ENCODE measurements at regions not wholly inside any gene's neighbourhood (a gene's known extent, or its start where the extent isn't known, plus 50 kb on each side); places are given as distances from the start of the nearest gene placed in this dataset.

GRCh38 chrX:20538974-20539373 is 272.3 kb upstream of the RPS6KA3 start:
- Histone ChIP-seq H3K4me3 (no peak overlapping the region), H3K27ac (no peak overlapping the region)

DNA sequence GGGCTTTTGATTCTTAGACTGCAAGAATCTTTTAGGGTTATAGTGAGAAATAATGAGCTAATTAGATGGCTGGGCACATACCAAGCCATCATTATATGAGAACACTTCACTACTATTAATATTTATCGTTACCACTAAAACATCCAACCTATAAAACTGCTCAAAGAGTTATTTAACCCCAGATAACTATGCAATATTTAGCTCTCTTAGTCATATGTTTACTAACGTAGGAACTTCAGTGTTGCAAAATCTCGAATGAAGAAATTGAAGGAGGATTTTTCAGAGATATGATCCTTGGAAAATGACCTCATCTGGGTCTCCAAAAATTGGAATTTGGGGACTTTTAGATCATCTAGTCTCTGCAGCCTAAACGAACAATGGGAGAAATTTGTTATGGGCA is 265.0 kb upstream of the RPS6KA3 start:
- H3K4me3 ChIP-seq: no peak overlapping the region
- no peak overlapping the region for H3K27ac ChIP-seq

DNA sequence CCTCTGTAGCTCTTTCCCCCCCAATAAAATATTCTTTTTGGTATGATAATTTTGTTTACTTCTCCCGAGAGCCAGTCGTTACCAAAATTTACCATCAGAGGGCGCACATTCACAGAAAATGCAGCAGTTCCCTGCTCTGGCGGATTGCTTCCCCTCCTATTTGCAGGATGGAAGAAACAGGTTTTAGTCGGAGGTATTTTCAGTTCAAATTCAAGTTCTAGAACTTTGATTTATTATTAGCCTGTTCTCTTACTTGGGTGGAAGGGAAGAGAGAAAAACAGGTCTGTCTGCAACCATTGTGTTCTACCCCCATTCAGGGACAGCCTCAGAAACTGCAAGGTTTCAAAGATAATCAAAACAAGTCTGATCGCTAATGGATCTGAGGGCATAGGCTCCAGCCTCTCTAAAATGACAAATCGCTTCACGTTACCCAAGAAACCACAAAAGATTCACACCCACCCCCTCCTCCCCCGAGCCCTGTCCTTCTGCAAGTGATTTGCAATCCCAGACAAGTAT is 263.8 kb upstream of the RPS6KA3 start:
- no peak overlapping the region for H3K4me3 ChIP-seq
- H3K27ac ChIP-seq: no peak overlapping the region

GRCh38 chrX:20529711-20530110 is 263.0 kb upstream of the RPS6KA3 start:
- no peak overlapping the region for H3K4me3 ChIP-seq
- H3K27ac ChIP-seq: no peak overlapping the region

DNA sequence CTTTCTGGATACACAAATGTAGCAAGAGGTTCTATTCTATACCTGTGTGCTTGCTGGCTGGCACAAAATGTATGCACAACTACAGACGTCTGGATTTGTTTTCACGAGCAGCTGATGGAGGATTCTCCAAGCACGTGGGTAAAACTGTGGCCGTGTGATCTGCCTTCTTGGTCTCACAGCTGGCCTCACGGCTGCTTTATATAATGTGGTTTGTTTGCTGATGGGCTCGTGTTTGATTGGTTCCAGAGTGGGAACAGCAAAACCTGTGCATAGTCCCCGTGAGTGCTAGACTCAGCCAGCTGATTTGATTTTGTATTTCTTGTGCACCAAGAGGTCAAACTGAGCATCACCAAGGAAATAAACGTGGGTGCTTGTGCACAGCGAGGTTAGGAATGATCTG is 262.6 kb upstream of the RPS6KA3 start:
- H3K4me3 ChIP-seq: no peak overlapping the region

GRCh38 chrX:20527558-20528011 is 260.9 kb upstream of the RPS6KA3 start:
- no peak overlapping the region for H3K4me3 ChIP-seq

More for the DNA sequence above, 262.6 kb upstream of the RPS6KA3 start:
- H3K27ac ChIP-seq: no peak overlapping the region

GRCh38 chrX:20527041-20527440 is 260.3 kb upstream of the RPS6KA3 start:
- H3K4me3 ChIP-seq: no peak overlapping the region

More at GRCh38 chrX:20527558-20528011, 260.9 kb upstream of the RPS6KA3 start:
- H3K27ac ChIP-seq: no peak overlapping the region

GRCh38 chrX:20523626-20524312 is 257.1 kb upstream of the RPS6KA3 start:
- no peak overlapping the region for H3K4me3 ChIP-seq
- H3K27ac ChIP-seq: no peak overlapping the region

More at GRCh38 chrX:20527041-20527440, 260.3 kb upstream of the RPS6KA3 start:
- H3K27ac ChIP-seq: no peak overlapping the region

DNA sequence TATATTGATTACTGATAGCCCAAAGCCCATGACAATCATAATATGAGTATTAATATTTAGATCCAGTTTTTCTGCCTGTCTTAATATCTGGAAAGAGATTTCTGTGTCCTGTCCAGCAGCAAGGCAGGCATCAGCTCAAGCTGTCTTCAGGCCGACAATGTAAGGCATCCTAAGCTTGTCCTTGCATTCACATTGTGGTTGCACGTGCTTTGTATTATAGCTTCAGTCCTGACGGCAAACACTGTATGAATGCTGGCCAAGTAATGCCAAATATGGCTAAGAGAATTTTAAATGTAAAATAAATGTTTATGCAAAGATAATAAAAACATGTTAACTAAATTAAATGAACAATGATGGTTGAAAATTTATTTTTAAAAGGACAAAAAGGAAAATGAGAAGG is 255.7 kb upstream of the RPS6KA3 start:
- no peak overlapping the region for H3K27ac ChIP-seq
- H3K4me3 ChIP-seq: no peak overlapping the region

GRCh38 chrX:20521222-20521621 is 254.5 kb upstream of the RPS6KA3 start:
- Histone ChIP-seq H3K27ac (no peak overlapping the region), H3K4me3 (no peak overlapping the region)

DNA sequence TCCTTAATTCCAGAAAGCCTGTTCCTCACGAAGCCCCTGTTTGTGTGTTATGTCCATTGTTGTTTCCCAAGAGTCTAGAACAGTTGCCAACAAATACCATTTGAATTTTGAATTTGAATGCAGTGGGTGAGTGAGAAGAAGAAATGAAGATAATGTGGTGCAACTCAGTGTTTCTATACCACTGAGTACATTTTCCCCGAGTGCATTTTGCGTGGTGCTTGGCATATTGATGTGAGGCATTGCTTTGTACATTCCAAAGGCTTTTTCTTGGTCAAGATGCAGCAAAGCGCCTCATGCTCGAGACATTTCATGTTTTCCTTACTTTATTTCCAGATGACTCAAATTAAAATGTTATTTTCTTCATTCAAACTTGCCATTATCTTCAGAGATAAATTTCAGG is 253.1 kb upstream of the RPS6KA3 start:
- no peak overlapping the region for H3K27ac ChIP-seq
- no peak overlapping the region for H3K4me3 ChIP-seq

GRCh38 chrX:20519146-20519545 is 252.4 kb upstream of the RPS6KA3 start:
- Histone ChIP-seq H3K27ac (no peak overlapping the region), H3K4me3 (no peak overlapping the region)

GRCh38 chrX:20517565-20517964 is 250.9 kb upstream of the RPS6KA3 start:
- no peak overlapping the region for H3K4me3 ChIP-seq
- no peak overlapping the region for H3K27ac ChIP-seq

- peak overlapping the region in 1 of 21 experiments; percentile 44 for H3K27ac ChIP-seq
- H3K4me3 ChIP-seq: no peak overlapping the region
These were observed 249.2 kb upstream of the RPS6KA3 start for GRCh38 chrX:20515841-20516461.

DNA sequence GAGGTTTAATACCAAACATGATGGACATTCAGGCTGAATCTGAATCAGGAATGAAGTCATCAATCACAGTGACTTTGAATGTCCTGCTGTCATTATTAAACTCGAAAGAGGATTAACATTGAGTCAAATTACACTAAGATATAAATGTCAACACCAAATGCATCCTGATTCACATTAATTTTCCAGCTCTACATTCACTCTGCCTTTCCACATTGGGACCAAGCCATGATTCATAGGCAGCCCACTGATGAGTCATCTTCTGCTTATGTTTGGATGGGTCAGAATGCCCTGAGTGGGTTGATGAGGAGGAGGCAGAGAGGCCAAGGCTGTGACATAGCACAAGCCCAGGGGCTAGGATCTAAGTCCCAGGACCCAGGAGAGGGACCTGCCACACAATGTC is 247.6 kb upstream of the RPS6KA3 start:
- Histone ChIP-seq H3K27ac (no peak overlapping the region), H3K4me3 (no peak overlapping the region)

DNA sequence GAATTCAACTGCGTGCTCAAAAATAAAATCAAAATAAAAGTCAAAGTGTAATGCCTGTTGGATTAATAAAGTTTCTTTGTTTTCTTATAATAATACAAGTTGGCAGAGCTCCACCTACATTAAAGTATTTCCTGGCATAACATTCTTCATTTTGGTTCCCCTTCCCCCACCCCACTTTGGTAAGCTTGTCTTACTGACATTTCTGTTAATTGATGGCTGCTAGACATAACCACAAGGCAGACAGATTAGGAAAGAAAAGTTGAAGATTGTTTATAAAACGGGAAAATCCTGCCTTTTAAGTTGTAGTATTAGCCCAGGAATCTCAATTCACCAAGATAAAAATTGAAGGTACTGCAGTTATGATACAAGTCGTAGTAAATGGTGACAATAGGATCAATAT is 246.5 kb upstream of the RPS6KA3 start:
- Histone ChIP-seq H3K4me3 (no peak overlapping the region), H3K27ac (no peak overlapping the region)

GRCh38 chrX:20511792-20512191 is 245.1 kb upstream of the RPS6KA3 start:
- no peak overlapping the region for H3K27ac ChIP-seq
- no peak overlapping the region for H3K4me3 ChIP-seq

DNA sequence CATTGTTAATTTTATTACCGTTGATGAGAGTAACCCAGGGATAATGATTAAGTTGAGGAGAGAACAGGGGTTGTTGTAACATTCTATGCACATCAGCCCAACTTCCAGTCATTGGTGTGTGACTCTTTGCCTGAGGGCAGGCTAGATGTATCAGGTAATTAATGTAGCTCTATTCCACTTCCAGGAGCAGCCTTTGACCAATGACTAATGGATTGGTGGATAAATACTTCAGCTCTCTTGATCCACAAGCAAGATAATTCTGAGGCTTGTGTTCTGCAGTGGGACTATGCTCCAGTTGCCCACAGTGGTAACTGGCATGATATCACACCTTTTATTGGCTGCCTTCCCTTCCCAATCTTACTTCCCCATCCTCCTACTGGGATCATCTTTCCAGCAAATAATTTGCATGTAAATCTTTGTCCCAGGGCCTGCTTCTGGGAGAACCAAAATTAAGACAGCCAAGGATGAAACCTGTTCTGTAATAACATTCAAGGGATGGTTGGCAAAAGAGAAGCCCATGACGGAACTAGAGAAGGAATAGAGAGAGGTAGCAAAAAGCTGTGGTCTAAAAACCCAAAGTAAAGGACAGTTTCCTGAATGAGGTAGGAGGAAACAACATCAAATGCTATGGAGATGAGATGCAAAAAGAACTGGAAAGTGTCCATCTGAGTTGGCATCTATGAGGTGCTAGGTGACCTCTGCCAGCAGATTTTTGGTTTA is 241.4 kb upstream of the RPS6KA3 start:
- Histone ChIP-seq H3K27ac (no peak overlapping the region), H3K4me3 (no peak overlapping the region)

DNA sequence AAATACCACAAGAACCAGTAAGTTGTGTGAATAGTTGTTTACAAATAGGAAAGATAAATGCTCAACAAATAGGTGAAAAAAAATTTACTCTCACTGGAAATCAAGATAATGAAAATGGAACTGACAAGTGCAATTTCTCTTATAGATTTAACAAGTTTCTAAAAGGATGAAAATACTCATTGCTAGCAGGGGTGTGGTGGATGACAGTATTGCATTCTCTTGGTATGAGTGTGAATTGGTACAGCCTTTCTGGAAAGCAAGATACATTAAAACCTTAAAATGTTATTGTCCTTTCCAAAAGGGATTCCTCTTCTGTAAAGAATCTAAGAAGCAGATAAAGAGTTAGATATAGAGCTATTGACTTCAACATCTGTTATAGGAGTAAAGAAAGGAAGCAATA is 240.0 kb upstream of the RPS6KA3 start:
- H3K4me3 ChIP-seq: no peak overlapping the region

DNA sequence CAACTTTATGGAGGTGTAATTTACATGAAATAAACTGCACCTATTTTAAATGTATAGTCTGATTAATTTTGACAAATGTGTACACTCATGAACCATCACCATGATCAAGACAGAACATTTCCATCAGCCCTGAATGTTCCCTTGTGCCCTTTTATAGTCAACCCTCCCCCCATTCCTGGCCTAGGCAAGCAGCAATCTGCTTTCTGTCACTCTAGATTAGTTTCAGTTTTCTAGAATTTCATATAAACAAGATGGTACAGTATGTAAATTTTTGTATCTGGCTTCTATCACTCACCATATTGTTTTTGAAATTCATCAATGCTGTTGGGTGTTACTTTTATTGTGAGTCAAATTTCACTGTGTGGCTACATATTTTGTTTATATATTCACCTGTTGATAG is 234.2 kb upstream of the RPS6KA3 start:
- H3K4me3 ChIP-seq: no peak overlapping the region
- H3K27ac ChIP-seq: no peak overlapping the region

More for the DNA sequence above, 240.0 kb upstream of the RPS6KA3 start:
- no peak overlapping the region for H3K27ac ChIP-seq
